ENCODE measurements at regions not wholly inside any gene's neighbourhood (a gene's known extent, or its start where the extent isn't known, plus 50 kb on each side); places are given as distances from the start of the nearest gene placed in this dataset.

- ChIA-PET CTCF (no interaction called here), POLR2A (ENCODE audit: unreplicated experiment) (no interaction called here)
- intact Hi-C loops (cut with micrococcal nuclease; ENCODE audit: unreplicated experiment), result no loop called here
- TF ChIP-seq EZH2 (IDR thresholded peaks at IDR 0.05; ENCODE audit: low read depth) (no peak), CTCF (conservative IDR thresholded peaks at IDR 0.05) (no peak)
- Histone ChIP-seq H3K27ac (no peak overlapping the region), H3K27me3 (ENCODE audit: insufficient read depth, low read depth) (no peaks in the 10 kb centered on the region), H3F3A (ENCODE audit: insufficient read depth, low read depth) (no peaks in the 10 kb centered on the region), H3K36me3 (ENCODE audit: low read depth) (no peaks in the 10 kb centered on the region), H2AFZ (no peak overlapping the region), H3K9me3 (ENCODE audit: insufficient read depth, low read depth) (no peaks in the 10 kb centered on the region), H3K4me3 (no peak overlapping the region), H3K79me2 (ENCODE audit: low read depth) (no peaks in the 10 kb centered on the region), H4K20me1 (ENCODE audit: insufficient read depth) (no peaks in the 10 kb centered on the region), H3K9me2 (ENCODE audit: insufficient read depth) (no peaks in the 10 kb centered on the region), H3K4me1 (replicated peaks; ENCODE audit: insufficient read depth) (no peaks in the 10 kb centered on the region), H3K4me2 (no peak overlapping the region)
- BruUV-seq (replicated peaks), result no TSS peak
- DNase-seq, result no peak
These were observed 1495.5 kb downstream of the PCDH18 start for GRCh38 chr4:136036744-136037143.

DNA sequence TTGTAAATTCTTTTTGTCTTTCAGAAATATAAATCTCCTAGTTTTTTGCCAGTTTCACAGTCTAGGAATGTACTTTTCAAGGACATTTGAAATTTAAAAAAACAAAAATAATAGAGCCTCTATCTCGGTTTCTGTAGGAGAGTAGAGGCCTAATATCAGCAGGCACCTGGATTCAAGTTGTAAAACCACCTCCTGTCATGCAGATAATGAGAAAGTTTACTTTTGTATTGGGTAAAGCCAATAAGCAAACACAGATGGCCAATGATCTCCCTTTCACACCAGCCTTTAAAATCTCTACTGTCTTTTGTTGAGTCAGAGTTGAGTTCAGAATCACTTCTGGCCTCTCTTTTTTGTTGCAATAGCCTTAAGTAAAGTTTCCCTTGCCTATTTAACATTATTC, 1499.9 kb downstream of the PCDH18 start:
- Histone ChIP-seq H3K79me2 (ENCODE audit: low read depth) (no peaks in the 10 kb centered on the region), H3K36me3 (ENCODE audit: low read depth) (no peaks in the 10 kb centered on the region), H3K4me1 (replicated peaks; ENCODE audit: insufficient read depth) (no peaks in the 10 kb centered on the region), H3F3A (ENCODE audit: insufficient read depth, low read depth) (no peaks in the 10 kb centered on the region), H3K4me3 (no peak overlapping the region), H3K9me3 (ENCODE audit: insufficient read depth, low read depth) (no peaks in the 10 kb centered on the region), H3K4me2 (no peak overlapping the region), H4K20me1 (ENCODE audit: insufficient read depth) (no peaks in the 10 kb centered on the region), H3K27ac (no peak overlapping the region), H2AFZ (no peak overlapping the region), H3K9me2 (ENCODE audit: insufficient read depth) (no peaks in the 10 kb centered on the region), H3K27me3 (ENCODE audit: insufficient read depth, low read depth) (no peaks in the 10 kb centered on the region)
- ChIA-PET POLR2A (ENCODE audit: unreplicated experiment) (no interaction called here), CTCF (no interaction called here)
- no peak for TF ChIP-seq CTCF (conservative IDR thresholded peaks at IDR 0.05)
- TF ChIP-seq EZH2 (IDR thresholded peaks at IDR 0.05; ENCODE audit: low read depth), result no peak
- BruUV-seq (replicated peaks), result no TSS peak
- no peak for DNase-seq
- intact Hi-C loops (cut with micrococcal nuclease; ENCODE audit: unreplicated experiment), result no loop called here

- DNase-seq, result no peak
- no TSS peak for BruUV-seq (replicated peaks)
- no peaks in the 10 kb centered on the region for H3K4me1 ChIP-seq (replicated peaks; ENCODE audit: insufficient read depth)
- H3K36me3 ChIP-seq (ENCODE audit: low read depth), result no peaks in the 10 kb centered on the region
- ChIA-PET CTCF (no interaction called here), POLR2A (ENCODE audit: unreplicated experiment) (no interaction called here)
- no peaks in the 10 kb centered on the region for H3F3A ChIP-seq (ENCODE audit: insufficient read depth, low read depth)
- no peak overlapping the region for H3K4me2 ChIP-seq
- H3K4me3 ChIP-seq, result no peak overlapping the region
- no peaks in the 10 kb centered on the region for H3K9me3 ChIP-seq (ENCODE audit: insufficient read depth, low read depth)
- H3K9me2 ChIP-seq (ENCODE audit: insufficient read depth), result no peaks in the 10 kb centered on the region
- no peaks in the 10 kb centered on the region for H4K20me1 ChIP-seq (ENCODE audit: insufficient read depth)
- no peak for TF ChIP-seq EZH2 (IDR thresholded peaks at IDR 0.05; ENCODE audit: low read depth)
- TF ChIP-seq CTCF (conservative IDR thresholded peaks at IDR 0.05), result no peak
- intact Hi-C loops (cut with micrococcal nuclease; ENCODE audit: unreplicated experiment), result no loop called here
- H3K27me3 ChIP-seq (ENCODE audit: insufficient read depth, low read depth), result no peaks in the 10 kb centered on the region
- H3K27ac ChIP-seq, result no peak overlapping the region
- H3K79me2 ChIP-seq (ENCODE audit: low read depth), result no peaks in the 10 kb centered on the region
- no peak overlapping the region for H2AFZ ChIP-seq
These were observed 1506.8 kb downstream of the PCDH18 start for GRCh38 chr4:136025540-136025939.

Data from PC-9 (cell line).